ENCODE measurements at regions not wholly inside any gene's neighbourhood (a gene's known extent, or its start where the extent isn't known, plus 50 kb on each side); places are given as distances from the start of the nearest gene placed in this dataset.
"Not testable (repeated sequence)": the region's sequence is repeated elsewhere in the genome, so short reads cannot be mapped to it uniquely, and the experiment has no call there.

DNA sequence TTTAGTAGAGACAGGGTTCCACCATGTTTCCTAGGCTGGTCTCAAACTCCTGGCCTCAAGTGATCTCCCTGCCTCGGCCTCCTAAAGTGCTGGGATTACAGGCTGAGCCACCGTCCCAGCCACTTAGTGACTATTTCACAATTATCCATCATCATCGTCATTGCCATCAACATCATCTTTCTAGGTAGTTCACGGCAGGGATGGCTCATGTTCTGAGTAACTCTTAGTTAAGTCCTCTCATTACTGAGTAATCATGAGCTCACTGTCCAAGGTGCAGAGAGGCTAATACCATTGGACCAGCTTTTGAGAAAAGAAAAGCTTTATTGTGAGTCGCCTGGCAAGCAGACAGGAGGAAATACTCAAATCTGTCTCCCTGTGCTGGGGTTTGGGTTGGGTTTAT lies 108.6 kb upstream of the PRSS12 start:
- H3K4me2 ChIP-seq; H3K79me2 ChIP-seq; H2AFZ ChIP-seq; H3K27me3 ChIP-seq; H3K4me3 ChIP-seq; H3K36me3 ChIP-seq (replicated peaks; ENCODE audit: insufficient read depth, low read depth); H3K4me1 ChIP-seq (ENCODE audit: insufficient read depth); H3K9me3 ChIP-seq (ENCODE audit: low read depth); H3K9me2 ChIP-seq (replicated peaks; ENCODE audit: insufficient read depth); H3K27ac ChIP-seq; H4K20me1 ChIP-seq (ENCODE audit: insufficient read depth, poor library complexity, severe bottlenecking); DNase-seq (ENCODE audit: low spot score): not testable (repeated sequence)
- 94% methylated on average over 5 of the region's 5 CpGs for WGBS (ENCODE audit: low lambda C conversion rate, missing lambda C conversion rate)

DNA sequence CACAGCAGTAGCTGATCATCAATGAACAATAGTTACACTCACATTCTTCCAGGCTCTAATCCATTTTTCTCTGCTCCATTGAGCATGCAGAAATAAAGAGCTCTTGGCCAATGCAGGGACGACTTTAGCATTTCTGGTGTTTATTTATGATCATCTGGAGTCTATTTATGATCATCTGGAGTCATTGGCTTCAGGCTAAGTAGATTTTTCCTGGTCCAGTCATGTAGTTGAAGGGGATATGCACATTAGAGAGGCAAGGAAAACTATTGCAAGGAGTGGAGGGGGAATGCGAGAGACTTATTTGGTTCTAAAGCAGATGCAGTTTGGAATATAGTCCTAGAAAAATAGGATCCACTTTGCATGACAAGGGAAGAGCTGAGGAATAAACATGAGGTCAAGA lies 113.0 kb upstream of the PRSS12 start:
- not testable (repeated sequence) for H2AFZ ChIP-seq; DNase-seq (ENCODE audit: low spot score); H3K27ac ChIP-seq; H3K36me3 ChIP-seq (replicated peaks; ENCODE audit: insufficient read depth, low read depth); H3K27me3 ChIP-seq; H3K9me2 ChIP-seq (replicated peaks; ENCODE audit: insufficient read depth); H4K20me1 ChIP-seq (ENCODE audit: insufficient read depth, poor library complexity, severe bottlenecking); H3K4me1 ChIP-seq (ENCODE audit: insufficient read depth); H3K4me3 ChIP-seq; H3K4me2 ChIP-seq; H3K79me2 ChIP-seq; H3K9me3 ChIP-seq (ENCODE audit: low read depth)
- 60% methylated on average over 2 of the region's 2 CpGs for WGBS (ENCODE audit: low lambda C conversion rate, missing lambda C conversion rate)

DNA sequence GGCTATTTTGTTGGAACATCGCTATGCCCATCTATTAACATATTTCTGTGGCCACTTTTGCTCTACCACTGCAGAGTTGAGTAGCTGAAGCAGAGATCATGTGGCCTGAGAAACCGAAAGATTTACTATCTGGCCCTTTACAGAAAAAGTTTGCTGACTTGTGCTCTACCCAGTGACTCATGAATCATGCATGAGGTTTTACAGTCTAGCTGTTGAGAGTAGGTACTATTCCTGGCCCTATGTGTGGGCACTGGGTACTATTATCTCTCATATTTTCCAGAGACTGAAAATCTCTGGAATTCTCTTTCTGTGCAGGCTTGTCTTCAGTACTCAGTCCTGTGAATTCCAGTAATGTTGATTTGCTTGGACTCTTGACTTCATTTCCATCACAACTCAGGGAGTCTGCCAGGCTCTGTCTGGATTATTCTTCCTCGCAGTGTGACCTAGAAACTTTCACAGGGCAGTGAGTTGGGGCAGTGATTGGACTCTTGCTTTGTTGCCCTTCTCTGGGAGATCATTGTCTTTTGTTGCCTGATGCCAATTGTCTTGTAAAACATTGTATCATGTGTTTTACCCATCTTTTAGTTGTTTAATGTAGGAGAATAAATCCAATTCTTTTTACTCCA lies 121.3 kb upstream of the PRSS12 start:
- not testable (repeated sequence) for H3K27me3 ChIP-seq; H3K36me3 ChIP-seq (replicated peaks; ENCODE audit: insufficient read depth, low read depth); DNase-seq (ENCODE audit: low spot score); H3K4me1 ChIP-seq (ENCODE audit: insufficient read depth); H3K4me2 ChIP-seq; H2AFZ ChIP-seq; H3K27ac ChIP-seq; H3K79me2 ChIP-seq; H3K9me3 ChIP-seq (ENCODE audit: low read depth); H3K4me3 ChIP-seq; H4K20me1 ChIP-seq (ENCODE audit: insufficient read depth, poor library complexity, severe bottlenecking); H3K9me2 ChIP-seq (replicated peaks; ENCODE audit: insufficient read depth)
- 77% methylated on average over 3 of the region's 3 CpGs for WGBS (ENCODE audit: low lambda C conversion rate, missing lambda C conversion rate)

DNA sequence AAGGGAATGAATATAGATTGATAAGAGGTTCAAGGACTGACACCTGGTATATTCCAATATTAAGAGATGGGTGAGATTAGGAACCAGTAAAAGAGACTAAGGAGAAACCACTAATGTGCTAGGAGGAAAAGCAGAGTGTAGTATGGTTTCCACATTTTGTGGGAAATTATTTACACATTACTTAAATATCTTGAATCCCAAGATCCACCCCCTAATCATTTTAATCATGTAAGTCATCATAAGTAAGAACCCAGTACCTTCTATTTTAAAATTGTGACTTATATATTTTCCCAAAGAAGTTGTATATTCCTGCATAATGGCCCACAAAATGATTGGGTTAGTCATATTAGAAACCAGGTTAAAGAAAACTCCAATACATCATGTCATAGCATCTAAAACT lies 122.0 kb upstream of the PRSS12 start:
- H3K36me3 ChIP-seq (replicated peaks; ENCODE audit: insufficient read depth, low read depth) = not testable (repeated sequence)

DNA sequence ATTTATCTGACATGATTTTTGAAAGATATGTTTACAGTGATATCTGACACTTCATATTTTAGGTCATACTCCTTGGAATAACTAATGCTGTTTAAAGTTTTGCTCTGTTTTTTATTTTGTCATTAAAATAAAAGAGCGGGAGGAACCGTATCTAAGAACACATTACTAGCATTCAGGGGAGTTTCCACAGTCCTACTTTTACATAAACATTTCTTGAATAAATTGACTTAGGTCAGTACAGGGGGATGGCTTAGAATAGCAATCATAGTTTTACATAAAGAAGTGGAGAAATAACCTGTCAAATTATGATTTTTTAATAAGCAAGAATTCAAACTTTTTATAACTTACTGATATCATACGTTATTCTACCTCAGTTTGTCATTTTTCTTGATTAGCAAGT lies 123.1 kb upstream of the PRSS12 start:
- H3K4me2 ChIP-seq; H3K27ac ChIP-seq; H3K36me3 ChIP-seq (replicated peaks; ENCODE audit: insufficient read depth, low read depth); H3K27me3 ChIP-seq; H3K4me1 ChIP-seq (ENCODE audit: insufficient read depth); H3K9me2 ChIP-seq (replicated peaks; ENCODE audit: insufficient read depth); H3K9me3 ChIP-seq (ENCODE audit: low read depth); DNase-seq (ENCODE audit: low spot score); H4K20me1 ChIP-seq (ENCODE audit: insufficient read depth, poor library complexity, severe bottlenecking); H2AFZ ChIP-seq; H3K4me3 ChIP-seq; H3K79me2 ChIP-seq: not testable (repeated sequence)
- WGBS (ENCODE audit: low lambda C conversion rate, missing lambda C conversion rate) = 93% methylated on average over 3 of the region's 3 CpGs

More for the DNA sequence above, 122.0 kb upstream of the PRSS12 start:
- not testable (repeated sequence) for H3K79me2 ChIP-seq; H4K20me1 ChIP-seq (ENCODE audit: insufficient read depth, poor library complexity, severe bottlenecking); H3K27me3 ChIP-seq; H3K9me3 ChIP-seq (ENCODE audit: low read depth); H2AFZ ChIP-seq; H3K4me2 ChIP-seq; H3K27ac ChIP-seq; H3K4me3 ChIP-seq; H3K4me1 ChIP-seq (ENCODE audit: insufficient read depth); H3K9me2 ChIP-seq (replicated peaks; ENCODE audit: insufficient read depth); DNase-seq (ENCODE audit: low spot score)

DNA sequence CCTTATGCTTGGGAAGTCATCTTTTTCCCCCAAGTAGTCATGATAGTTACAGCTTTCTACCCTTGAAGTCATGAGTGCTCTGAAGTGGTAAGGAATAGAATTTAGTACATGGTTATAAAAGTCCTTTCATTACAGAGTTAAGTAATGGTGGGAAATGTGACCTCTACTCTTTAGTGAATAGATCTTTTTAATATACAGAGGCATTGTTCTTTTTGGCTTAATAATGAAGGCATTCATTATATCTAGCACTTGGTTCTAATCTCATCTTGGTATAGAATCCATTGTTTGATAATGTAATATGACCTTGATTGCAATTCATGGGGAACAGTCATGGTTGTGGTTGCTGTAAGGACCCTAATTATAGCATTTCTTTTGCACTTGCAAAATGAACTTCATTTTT lies 125.0 kb upstream of the PRSS12 start:
- DNase-seq (ENCODE audit: low spot score); H3K9me3 ChIP-seq (ENCODE audit: low read depth); H3K36me3 ChIP-seq (replicated peaks; ENCODE audit: insufficient read depth, low read depth); H2AFZ ChIP-seq; H3K4me2 ChIP-seq; H4K20me1 ChIP-seq (ENCODE audit: insufficient read depth, poor library complexity, severe bottlenecking); H3K9me2 ChIP-seq (replicated peaks; ENCODE audit: insufficient read depth); H3K27me3 ChIP-seq; H3K4me3 ChIP-seq; H3K4me1 ChIP-seq (ENCODE audit: insufficient read depth); H3K27ac ChIP-seq; H3K79me2 ChIP-seq: not testable (repeated sequence)

DNA sequence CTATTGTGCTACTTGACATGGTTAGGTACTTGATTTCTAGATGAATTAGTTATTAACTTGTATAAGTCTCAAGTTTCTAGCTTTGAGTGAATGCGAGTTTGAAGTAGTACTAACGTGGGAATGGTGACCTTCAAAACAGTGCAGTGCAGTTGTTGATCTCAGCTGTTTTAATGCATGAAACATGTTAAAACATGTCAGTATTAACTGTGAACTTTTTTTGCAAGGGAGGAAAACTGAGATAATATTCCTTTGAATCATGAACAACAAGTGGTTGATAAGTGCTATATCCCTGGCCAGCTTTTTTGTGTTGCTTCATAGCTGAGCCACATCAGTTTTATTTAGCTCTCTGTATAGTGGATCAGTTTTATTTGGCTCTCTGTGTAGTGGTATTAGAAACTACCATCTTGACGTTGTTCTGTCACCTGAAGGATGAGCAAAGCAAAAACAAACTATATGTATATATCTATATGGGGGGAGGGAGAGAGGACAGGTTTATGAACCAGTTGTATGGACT lies 133.1 kb upstream of the PRSS12 start:
- DNase-seq (ENCODE audit: low spot score); H3K36me3 ChIP-seq (replicated peaks; ENCODE audit: insufficient read depth, low read depth); H2AFZ ChIP-seq; H3K4me1 ChIP-seq (ENCODE audit: insufficient read depth); H3K27me3 ChIP-seq; H3K9me2 ChIP-seq (replicated peaks; ENCODE audit: insufficient read depth); H3K4me2 ChIP-seq; H3K27ac ChIP-seq; H4K20me1 ChIP-seq (ENCODE audit: insufficient read depth, poor library complexity, severe bottlenecking); H3K9me3 ChIP-seq (ENCODE audit: low read depth); H3K79me2 ChIP-seq; H3K4me3 ChIP-seq: not testable (repeated sequence)
- WGBS (ENCODE audit: low lambda C conversion rate, missing lambda C conversion rate) = 67% methylated on average over 3 of the region's 3 CpGs

DNA sequence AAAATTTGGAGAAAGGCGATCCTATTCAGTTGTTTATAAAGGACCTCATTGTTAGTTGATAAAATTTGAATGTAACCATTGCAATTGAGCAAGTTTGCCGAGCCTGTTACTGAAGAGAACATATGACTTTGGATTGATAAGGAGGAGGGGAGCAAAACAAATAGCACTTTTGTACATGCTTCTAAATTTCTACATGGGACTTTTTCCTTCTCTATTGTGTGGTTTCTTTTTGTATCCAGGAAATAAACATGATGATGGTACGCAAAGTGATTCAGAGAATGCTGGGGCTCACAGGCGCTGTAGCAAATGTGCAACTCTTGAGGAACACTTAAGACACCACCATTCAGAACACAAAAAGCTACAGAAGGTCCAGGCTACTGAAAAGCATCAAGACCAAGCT lies 140.2 kb upstream of the PRSS12 start:
- WGBS (ENCODE audit: low lambda C conversion rate, missing lambda C conversion rate) = 88% methylated on average over 4 of the region's 4 CpGs
- not testable (repeated sequence) for H3K27ac ChIP-seq; H4K20me1 ChIP-seq (ENCODE audit: insufficient read depth, poor library complexity, severe bottlenecking); H3K4me2 ChIP-seq; DNase-seq (ENCODE audit: low spot score); H3K79me2 ChIP-seq; H3K9me3 ChIP-seq (ENCODE audit: low read depth); H3K4me1 ChIP-seq (ENCODE audit: insufficient read depth); H3K9me2 ChIP-seq (replicated peaks; ENCODE audit: insufficient read depth); H3K36me3 ChIP-seq (replicated peaks; ENCODE audit: insufficient read depth, low read depth); H3K27me3 ChIP-seq; H3K4me3 ChIP-seq; H2AFZ ChIP-seq

DNA sequence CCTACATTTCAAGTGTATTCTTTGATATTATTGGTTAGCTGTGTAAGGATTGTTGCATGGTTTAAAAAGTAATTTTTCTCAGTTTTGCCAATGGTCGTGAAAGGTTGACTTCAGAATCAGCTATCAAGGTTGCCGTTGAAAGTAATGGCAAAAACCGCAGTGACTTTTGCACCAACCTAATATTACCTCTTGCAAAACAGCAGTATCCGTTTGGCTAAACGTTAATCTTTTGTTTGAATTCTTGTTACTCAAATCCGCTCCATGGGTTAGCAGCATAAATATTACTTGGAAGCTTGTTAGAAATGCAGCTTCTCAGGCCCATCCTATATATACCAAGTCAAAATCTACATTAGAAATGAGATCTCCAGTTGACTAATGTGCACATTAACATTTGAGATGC lies 141.6 kb upstream of the PRSS12 start:
- H3K79me2 ChIP-seq; H3K9me2 ChIP-seq (replicated peaks; ENCODE audit: insufficient read depth); H3K4me3 ChIP-seq; H3K27me3 ChIP-seq; DNase-seq (ENCODE audit: low spot score); H3K4me1 ChIP-seq (ENCODE audit: insufficient read depth); H3K9me3 ChIP-seq (ENCODE audit: low read depth); H2AFZ ChIP-seq; H3K27ac ChIP-seq; H3K4me2 ChIP-seq; H4K20me1 ChIP-seq (ENCODE audit: insufficient read depth, poor library complexity, severe bottlenecking); H3K36me3 ChIP-seq (replicated peaks; ENCODE audit: insufficient read depth, low read depth): not testable (repeated sequence)
- WGBS (ENCODE audit: low lambda C conversion rate, missing lambda C conversion rate) = 90% methylated on average over 6 of the region's 6 CpGs

All from hepatocyte (in vitro differentiated cells).